ENCODE measurements at regions not wholly inside any gene's neighbourhood (a gene's known extent, or its start where the extent isn't known, plus 50 kb on each side); places are given as distances from the start of the nearest gene placed in this dataset.

DNA sequence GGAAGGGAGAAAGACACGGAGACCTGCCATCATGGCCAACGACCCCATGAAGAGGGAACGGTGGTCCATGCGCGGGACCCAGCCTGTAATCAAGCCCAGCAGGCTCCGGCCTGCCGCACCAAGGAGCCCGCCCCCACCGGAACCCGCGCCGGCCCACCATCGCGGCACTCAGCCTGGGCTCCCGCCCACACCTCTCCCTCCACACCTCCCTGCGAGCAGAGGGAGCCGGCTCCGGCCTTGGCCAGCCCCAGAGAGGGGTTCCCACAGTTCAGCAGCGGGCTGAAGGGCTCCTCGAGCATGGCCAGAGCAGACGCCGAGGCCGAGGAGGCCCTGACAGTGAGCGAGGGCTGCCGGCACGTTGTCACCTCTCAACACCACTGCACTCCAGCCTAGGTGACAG lies 1302.8 kb upstream of the CNTN5 start:
- Histone ChIP-seq H3K79me2 (ENCODE audit: insufficient read depth, low read length) (no peaks in the 10 kb centered on the region), H3K14ac (ENCODE audit: insufficient read depth, low read length) (no peak overlapping the region), H3K79me1 (ENCODE audit: insufficient read depth, low read depth, low read length, poor library complexity, severe bottlenecking) (no peaks in the 10 kb centered on the region), H4K91ac (ENCODE audit: insufficient read length, low read depth, low read length) (no peak overlapping the region), H4K8ac (replicated peaks; ENCODE audit: insufficient read length, low read depth, low read length) (no peak overlapping the region), H3K9ac (ENCODE audit: extremely low read depth, insufficient read length, low read length) (no peak overlapping the region), H2BK20ac (ENCODE audit: low read depth, low read length, poor library complexity, severe bottlenecking) (no peak overlapping the region), H3K4me2 (ENCODE audit: insufficient read depth, insufficient read length, low read length) (no peak overlapping the region), H3K56ac (ENCODE audit: insufficient read length, low read depth, low read length) (no peak overlapping the region), H3K23me2 (ENCODE audit: insufficient read length, low read depth, low read length, poor library complexity, severe bottlenecking) (no peaks in the 10 kb centered on the region), H3K27me3 (ENCODE audit: insufficient read depth, low read length) (no peaks in the 10 kb centered on the region), H3K23ac (ENCODE audit: insufficient read length, low read depth, low read length) (no peak overlapping the region), H2BK12ac (ENCODE audit: insufficient read length, low read depth, low read length) (no peak overlapping the region), H2AFZ (ENCODE audit: low read length) (no peak overlapping the region), H3K18ac (ENCODE audit: insufficient read length, low read depth, low read length) (no peak overlapping the region), H2BK120ac (ENCODE audit: low read depth, low read length, poor library complexity, severe bottlenecking) (no peak overlapping the region), H2BK15ac (ENCODE audit: low read depth, low read length) (no peak overlapping the region), H3K4me1 (ENCODE audit: insufficient read depth, low read length) (no peaks in the 10 kb centered on the region; the same call in 1 of the 2 replicates), H3K27ac (ENCODE audit: insufficient read length, low read depth, low read length) (no peak overlapping the region), H4K20me1 (ENCODE audit: control insufficient read depth, insufficient read depth, insufficient read length) (no peaks in the 10 kb centered on the region), H2BK5ac (ENCODE audit: insufficient read length, low read length) (no peak overlapping the region), H3K9me3 (ENCODE audit: control insufficient read depth, low read depth, low read length) (no peaks in the 10 kb centered on the region), H3T11ph (ENCODE audit: low read length) (no peak overlapping the region), H4K5ac (ENCODE audit: insufficient read length, low read depth, low read length) (no peak overlapping the region), H2AK5ac (ENCODE audit: insufficient read length, low read length) (no peak overlapping the region), H3K4ac (ENCODE audit: low read depth, low read length) (no peak overlapping the region)
- H3K4me3 Mint-ChIP-seq = no peak overlapping the region
- H3K9me3 Mint-ChIP-seq = peaks cover 0 to 3% of the 10 kb centered on the region in 2 experiments; a peak in 3 of 5 replicates
- no CpG with 5 or more reads among the region's 26 CpGs for WGBS (ENCODE audit: extremely low coverage, insufficient read length, low lambda C conversion rate)
- no peak overlapping the region for H3K27ac Mint-ChIP-seq
- no peak for DNase-seq
- TF ChIP-seq CTCF (conservative IDR thresholded peaks at IDR 0.05) = no peak
- no peaks in the 10 kb centered on the region for H3K27me3 Mint-ChIP-seq (ENCODE audit: low read depth)
- no peaks in the 10 kb centered on the region; a peak in 1 of 7 replicates for H3K36me3 Mint-ChIP-seq (ENCODE audit: insufficient read depth in 1 of 3, low read depth in 3 of 3)
- H3K4me1 Mint-ChIP-seq = peaks cover 19 to 20% of the 10 kb centered on the region in 2 experiments
